ENCODE measurements at regions not wholly inside any gene's neighbourhood (a gene's known extent, or its start where the extent isn't known, plus 50 kb on each side); places are given as distances from the start of the nearest gene placed in this dataset.

DNA sequence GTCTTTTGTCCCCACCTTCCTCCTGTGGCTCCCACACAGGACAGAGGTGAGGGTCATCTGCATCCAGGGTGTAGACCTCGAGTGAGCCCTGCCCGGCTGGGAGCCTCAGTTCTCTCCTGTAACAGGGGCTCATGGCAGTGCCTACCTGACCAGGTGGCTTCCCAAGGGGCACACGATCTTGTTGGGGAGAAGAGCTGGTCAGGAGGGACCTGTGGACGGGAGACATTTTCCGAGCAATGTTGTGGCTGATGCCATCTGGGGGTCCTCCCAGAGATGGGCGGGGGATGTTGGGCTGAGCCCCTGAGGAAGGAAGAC lies 51.9 kb downstream of the CEBPB start:
- no peak for DNase-seq (ENCODE audit: low read depth)

DNA sequence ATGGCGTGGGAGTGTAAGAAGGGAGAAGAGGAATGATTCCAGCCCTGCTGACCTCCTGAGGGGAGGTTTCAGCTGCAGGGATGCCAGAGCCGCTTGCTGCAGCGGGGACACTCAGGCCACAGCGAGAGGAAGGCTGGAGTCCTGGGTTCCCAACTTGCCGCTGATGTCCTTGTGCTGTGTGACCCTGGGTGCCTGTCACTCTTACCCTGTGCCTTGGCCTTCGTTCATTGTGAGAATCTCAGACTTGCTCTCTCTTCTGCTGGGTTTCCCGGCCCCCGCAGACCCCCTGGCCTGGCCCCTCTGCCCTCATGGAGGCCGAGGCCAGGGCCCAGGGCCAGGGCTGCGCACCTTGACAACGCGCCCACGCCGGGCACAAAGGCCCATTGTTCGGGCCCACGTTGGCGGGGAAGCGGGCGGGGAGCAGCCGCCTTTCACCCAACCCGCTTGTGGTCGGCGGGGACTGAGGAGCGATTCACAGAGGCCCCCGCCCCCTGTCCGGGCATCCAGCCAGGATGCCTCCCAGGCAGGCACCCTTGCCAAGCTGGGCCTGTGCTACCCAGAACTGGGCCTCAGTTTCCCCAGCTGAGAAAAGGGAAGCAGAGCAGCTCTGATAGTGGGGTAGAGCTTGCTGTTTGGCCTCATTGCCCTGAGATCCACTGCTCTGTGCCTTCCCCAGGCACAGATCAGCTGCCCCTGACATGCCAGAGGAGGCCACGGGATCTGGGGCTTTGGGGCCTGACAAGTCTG lies 52.4 kb downstream of the CEBPB start:
- DNase-seq (ENCODE audit: low read depth) = no peak

DNA sequence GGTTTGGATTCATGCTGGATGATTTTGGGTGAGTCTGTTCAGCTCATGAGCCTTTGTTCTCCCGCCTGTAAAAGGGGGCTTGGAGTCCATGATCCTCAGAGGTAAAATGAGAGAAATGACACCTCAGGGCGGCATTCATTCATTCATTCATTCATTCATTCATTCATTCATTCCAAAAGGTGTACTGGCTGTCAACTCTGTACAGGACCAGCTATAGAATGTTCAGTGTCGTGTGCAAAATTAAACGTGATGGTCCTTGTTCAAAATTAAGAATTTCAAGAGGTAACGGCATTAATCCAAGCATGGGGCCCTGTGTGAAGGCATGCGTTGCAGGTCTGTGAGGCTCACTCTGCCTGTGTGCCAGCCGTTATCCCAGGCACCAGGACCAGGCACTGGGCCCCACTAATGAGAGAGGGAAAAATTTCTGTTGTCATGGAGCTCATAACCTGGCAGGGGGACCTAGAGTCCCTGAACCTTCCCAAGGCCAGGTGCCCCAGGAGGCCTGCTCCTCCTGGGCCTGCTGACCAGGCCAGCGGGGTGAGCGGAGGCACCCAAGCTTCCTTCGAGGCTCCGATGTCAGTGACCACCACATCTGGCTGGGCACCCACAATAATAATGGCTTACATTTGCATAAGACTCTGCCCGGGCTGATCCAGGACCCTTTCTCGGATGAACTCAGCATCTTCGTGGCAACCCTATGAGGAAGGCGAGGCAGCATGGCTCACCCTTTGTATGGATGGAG lies 53.2 kb downstream of the CEBPB start:
- no peak for DNase-seq (ENCODE audit: low read depth)

DNA sequence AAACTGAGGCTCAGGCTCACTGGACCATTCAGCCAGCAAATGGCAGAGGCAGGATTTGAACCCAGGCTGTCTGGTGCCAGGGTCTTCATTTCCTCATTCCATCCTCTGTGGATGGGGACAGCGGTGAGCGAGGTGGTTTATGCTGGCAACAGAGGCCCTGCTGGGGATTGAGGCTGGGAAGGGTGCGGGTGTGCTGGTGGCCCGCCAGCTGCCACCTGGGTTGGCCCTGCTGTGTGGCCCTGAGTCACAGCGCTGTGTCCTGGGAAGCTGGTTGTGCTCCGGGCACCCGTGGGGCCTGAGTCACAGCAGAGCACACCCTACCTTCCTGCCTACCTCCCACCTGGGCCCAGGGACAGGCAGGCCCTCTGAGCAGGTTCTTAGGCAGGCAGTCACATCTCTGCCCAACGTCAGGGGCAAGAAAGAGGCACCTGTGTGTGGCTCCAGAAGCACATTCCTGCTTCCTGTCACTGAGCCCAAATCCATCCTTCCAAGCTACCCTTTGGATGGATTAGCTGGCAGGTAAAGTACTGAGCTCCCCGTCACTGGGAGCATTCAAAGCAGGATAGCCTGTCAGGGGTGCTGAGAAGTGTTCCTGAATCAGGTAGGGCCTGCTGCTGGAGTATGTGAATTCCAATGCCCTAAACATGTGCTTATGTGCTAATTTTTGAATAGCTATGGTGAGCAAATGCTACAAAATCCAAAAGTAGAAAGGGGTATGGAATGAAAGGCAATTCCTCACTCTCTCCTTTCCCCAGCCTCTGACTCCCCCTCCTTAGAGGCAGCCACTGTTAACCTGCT lies 53.9 kb downstream of the CEBPB start:
- no peak for DNase-seq (ENCODE audit: low read depth)

DNA sequence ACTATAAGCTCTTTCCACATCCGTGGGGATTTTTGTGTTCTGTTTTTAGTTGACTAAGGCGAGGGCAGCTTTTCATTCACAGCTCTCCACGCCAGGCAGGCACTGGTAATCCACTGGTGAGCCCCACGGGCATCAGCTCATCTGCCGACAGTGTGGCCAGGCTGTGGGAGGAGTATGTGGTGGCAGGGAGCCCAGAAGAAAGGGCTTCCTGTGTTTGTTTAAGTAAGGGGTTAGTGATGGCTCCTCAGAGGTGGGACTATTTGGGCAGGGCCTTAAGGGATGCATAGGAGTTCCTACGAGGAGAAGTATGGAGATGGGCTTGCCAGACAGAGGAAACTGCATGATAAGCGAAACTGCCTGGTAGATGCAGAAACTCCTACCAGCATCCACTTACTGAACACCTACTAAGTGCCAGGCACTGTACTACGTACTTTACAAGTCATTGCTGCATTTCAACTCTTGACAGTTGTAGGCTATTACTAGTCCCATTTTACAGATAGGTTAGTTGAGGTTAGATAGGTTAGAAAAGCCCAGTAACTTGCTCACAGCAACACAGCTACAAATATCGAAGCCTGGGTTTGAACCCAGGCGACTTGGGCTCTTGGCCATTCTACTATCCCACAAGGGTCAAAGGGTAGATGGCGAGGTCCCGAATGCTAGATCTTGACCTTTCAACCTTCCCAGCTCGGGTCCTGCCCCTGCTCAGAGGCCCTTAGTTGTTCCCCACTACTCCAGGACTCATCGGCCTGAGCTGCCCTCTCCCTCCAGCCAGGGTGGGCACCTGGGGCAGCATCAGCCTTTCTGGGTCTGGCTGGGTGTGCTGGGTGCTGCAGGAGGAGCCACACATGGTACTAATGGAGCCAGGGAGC lies 55.1 kb downstream of the CEBPB start:
- no peak for DNase-seq (ENCODE audit: low read depth)

DNA sequence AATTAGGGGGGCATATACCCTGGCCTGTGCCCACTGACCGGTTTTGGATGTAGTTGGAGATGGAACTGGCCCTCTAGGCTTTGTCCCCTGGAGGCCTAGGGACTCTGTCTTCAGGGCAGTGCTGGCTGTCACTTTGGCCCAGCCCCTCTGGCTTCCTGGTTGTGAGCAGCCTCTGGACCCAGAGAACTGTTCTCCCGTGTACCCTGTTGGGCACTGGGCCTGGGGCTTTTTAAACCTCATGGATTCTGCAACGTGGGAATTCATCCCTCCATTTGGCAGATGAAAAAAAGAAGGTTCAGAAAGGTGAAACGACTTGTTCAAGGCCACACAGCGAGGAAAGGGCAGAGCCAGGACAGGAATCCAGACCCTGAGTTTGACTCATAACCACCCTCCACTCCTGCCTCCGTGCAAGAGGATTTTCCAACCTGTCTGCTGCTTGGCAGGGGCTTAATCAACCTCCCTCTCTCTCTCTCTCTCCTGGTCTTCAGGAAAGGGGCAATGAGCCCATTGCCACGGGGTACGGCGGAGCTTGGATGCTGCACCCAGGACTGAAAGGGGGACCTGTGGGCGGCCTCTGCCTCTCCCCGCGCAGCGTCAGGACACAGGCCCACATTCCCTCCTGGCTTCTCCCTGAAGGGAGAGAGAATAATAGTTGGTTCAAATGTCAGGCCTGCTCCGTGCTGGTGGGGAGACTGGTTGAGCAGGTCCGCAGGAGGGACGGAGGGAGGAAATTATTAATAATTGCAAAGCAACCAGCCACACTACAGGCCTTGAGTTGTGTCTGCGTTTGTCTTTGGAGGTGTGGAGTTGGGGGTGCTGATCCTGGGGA lies 56.0 kb downstream of the CEBPB start:
- no peak for DNase-seq (ENCODE audit: low read depth)

DNA sequence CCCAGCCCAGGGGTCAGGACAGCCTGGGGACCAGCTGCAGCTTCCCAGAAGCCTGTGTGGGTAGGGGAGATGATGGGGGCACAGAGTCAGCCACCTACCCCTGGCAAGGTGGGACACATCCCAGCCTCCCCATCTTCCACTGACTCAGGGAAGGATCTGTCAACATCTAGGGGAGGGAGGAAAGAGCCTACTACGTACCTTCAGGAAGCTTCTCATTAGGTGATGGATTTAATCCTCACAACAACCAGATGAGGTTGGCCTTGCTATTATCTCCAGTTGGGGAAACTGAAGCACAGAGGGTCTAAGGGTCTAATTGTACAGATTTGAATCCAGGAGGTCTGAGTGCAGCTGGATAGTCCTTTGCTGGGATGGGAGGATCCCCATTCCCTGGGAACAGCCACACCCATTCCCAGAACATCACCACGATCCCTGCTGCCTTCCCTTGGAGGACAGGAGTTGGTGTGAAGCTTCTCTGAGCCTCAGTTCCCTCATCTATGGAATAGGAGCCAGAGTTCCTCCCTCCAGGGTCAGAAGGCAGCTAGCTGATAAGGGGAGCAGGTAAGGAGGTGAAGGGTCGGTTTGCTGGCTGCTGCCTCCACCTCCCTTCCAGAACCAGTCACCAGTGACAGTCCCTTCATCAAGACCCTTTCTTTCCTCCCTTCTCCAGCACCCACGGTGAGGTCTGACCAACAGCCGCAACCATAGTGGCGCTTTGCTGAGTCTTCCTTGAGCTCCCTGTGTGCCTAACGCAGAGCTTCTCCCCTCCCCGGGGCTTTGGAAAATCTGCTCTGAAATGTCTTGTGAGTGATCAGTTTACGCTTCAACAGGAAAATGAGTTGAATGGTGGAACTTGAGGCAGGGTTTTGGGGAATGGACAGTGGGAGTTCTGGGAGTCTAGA lies 56.8 kb downstream of the CEBPB start:
- no peak for DNase-seq (ENCODE audit: low read depth)

DNA sequence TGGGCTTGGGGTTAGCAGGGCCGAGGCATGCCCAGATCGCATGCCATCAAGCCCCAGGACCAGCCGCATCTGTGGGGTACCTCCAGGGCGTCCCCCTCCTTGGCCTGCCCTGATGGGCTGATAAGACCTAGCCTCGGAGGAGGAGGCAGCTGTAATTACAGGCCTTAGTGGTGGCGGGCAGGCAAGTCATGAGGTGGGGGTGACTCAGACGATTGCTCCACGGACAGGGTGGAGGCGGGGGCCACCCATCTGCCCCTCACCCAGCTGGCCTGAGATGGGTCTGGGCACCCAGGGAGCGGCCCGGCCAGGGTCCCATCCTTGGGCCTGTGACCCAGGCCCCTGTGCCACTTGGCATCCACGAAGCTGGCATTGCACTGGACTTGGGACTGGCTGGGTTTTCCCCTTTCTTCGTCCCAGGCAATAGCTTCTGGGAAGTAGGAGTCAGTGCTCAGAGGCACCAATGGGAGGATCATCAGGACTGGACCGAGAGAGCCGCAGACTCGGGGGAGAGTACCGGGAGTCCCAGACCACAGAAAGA lies 57.5 kb downstream of the CEBPB start:
- DNase-seq (ENCODE audit: low read depth) = no peak

DNA sequence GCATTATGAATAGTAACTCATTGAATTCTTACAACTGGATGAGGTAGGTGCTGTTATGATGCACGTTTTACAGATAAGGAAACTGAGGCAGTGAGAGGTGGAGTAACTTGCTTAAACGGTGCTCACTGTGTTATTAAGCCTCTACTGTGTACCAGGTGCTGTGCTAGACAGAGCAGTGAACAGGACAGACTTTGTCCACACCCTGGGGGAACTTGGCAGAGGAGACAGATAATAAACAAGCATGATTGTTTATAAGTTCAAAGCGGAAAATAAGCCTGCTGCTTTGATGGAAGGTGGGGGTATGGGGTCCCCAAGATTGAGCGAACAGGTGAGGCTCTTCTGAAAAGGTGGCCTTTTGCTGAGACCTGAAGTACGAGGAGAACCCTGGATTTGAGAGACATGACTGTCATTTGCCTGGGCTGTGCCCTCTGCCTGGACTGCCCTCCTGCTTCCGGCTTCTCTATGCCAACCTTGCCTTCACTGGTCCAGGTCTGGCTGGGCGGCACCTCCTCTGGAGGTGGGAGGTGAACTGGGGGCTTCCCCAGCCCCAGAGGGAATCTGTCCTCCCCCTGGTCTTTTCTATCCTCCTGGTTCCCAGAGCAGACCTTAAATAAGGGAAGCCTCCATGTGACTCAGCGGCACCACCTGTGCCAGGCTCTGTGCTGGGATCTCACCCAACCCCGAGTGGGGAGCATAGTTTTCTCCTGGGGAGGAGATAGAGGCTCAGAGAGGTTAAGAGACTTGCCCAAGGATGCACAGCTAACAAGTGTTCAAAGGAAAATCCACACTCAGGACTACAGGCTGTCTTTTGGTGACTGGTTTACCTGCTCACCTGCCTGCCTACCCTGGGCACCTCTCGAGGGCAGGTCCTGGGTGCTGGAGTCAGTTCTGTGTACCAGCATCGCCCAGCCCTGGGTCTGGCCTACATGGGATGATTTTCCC lies 59.1 kb downstream of the CEBPB start:
- no peak for DNase-seq (ENCODE audit: low read depth)

DNA sequence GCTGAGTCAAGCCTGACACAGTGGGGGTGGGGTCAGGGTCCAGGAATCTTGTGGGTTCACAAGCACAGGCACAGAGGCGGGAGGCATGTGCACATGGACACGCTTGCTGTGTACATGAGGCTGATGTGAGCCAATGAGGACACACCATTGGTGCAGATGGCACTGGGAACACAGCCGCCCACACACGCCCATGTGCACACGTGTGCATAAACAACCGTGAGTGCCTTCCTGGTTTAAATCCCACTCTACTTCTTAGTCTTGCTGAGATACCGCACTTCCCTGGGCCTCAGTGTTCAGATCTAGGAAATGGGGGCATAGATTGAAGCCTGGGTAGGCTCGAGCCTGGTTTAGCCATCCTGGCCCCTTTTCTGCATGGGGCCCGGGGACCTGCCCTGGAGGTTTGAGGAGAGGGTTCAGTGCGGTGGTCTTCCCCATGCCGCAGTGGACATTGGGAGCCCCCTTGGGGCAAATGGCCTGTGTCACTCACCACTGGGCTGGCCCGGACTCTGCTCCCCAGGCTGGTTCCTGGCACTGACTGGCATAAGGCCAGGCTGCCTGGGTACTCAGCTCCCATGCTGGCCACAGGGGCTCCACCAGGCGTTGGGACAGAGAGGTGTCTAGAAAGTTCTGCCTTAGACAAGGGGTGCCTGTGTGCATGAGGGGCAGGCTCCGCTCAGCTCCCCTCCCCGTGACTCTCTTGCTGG lies 60.2 kb downstream of the CEBPB start:
- no peak for DNase-seq (ENCODE audit: low read depth)

DNA sequence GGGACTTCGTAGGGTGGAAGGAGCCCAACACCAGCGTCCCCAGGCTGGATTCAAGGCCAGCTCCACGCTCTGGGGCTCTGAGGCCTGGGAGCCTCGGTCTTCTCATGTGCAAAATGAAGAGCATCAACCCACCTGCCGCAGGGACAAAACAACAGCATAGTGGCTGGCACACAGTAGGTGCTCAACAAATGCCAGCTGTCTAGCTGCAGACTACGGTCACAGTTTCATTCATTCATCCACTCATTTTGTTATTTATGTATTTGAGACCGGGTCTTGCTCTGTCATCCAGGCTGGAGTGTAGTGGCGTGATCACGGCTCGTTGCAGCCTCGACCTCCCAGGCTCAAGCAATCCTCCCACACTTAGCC lies 60.7 kb downstream of the CEBPB start:
- no peak for DNase-seq (ENCODE audit: low read depth)

DNA sequence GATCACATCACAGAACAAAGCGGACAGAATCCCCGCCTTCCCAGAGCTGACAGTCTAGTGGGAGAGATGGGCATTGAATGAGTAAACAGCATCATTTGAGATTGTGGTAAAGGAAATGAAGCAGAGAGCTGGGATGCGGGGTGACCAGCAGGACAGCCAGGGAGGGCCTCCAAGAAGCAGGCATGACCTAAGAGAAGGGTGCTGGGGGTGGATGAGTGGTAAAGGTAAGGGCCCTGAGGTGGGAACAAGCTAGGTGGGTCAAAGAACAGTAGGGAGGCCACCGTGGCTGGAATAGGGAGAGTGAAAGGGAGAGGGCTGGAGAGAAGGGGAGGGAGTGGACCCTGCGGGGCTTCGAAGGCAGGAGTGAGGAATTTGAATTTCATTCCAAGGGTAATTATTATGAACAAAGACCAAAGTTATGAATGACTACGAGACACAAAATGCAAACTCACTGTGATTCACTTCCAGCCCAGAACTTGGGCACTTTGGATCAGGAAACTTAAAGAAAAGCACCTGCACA lies 61.4 kb downstream of the CEBPB start:
- no peak for DNase-seq (ENCODE audit: low read depth)

DNA sequence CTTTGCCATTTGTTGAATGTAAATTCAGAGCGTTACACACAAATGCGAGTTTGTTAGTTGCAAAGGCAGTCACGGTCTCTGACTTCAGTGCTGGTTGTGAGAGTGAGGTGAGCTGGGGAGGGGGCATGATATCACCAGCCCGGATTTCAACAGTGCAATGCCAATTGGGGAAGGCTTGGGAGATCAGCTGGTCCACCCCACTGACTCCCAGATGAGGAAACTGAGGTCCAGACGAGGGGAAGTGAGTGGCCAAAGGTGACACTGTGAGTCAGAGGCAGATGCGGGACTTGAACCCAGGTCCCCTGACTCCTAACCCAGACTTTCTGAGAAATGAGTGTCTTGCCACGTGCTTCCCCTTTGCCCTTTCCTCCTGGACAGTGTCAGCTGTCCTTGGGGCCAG lies 62.1 kb downstream of the CEBPB start:
- no peak for DNase-seq (ENCODE audit: low read depth)

DNA sequence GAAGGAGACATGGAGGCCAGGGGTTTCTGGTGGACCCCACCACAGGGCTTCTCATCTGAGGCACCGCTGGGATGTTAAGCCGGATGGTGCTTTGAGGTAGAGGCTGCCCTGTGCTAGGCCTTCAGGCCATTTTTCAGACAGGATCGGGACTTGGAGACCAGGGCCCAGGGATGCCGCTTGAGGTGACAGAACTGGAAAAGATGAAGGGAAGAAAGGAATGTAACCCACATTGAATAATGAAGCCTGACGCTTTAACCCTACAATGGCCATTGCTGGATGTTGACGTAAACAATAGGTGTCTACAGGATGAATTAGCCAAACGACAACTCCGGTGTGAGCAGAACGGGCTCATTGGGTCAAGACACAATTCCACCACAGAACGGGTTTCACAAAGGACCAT lies 62.5 kb downstream of the CEBPB start:
- DNase-seq (ENCODE audit: low read depth) = no peak

DNA sequence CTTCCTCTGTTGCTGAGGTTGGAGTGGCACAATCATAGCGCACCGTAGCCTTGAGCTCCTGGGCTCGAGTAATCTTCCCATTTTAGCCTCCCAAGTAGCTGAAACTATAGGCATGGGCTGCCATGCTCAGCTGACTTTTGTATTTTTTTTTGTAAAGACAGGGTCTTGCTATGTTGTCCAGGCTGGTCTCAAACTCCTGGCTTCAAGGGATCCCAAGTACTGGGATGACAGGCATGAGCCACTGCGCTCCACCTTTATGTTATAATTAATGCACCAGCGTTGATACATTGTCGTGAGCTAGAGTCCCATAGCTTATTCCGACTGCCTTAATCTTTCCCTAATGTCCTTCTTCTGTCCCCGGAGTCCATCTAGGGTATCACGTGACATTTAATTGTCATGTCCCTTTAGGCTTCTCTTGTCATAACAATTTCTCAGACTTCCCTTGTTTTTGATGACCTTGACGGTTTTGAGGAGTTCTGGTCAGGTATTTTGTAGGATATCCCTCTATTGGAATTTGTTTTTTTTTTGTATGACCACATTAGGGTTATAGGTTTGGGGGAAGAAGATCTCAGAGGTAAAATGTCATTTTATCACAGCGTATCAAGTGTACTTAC lies 63.9 kb downstream of the CEBPB start:
- no peak for DNase-seq (ENCODE audit: low read depth)

DNA sequence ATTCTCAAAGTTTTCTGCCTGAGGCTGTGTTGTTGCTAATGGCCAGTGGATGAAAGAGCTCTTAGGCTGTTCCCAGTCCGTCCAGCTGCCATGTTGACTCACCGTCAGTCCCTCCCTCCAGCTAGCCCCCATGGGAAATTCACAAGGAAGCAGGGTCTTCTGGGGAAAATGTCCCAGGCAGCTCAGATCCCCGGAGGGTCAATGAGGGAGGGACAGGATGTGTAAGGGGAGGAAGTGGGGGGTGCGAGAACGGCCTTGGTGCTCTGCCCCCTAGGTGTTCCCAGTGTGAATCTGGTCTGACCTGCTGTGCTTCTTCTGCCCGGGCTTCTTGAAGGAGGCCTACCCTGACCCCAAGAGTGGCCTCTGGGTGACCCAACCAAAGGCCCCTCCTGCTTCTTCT lies 65.9 kb downstream of the CEBPB start:
- DNase-seq (ENCODE audit: low read depth) = no peak

DNA sequence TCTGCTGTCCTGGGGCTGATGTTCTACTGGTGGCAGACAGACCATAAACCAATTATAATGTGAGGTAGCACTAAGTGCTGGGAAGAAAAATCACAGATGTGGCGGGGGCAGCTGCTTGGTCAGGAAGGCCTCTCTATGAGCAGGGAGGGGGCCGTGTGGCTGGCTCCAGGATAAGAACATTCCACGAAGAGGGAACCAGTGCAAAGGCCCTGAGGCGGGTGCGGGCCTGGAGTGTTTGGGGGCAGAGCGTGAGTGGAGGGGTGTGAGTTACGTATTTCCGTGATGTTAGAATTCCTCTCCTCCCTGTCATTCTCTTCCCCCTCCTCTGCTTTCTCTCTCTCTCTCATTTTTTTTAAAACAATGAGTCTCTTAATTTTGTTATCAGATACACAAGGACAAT lies 67.2 kb downstream of the CEBPB start:
- DNase-seq (ENCODE audit: low read depth) = no peak
